BJ (cell line): ENCODE measurements at regions not wholly inside any gene's neighbourhood (a gene's known extent, or its start where the extent isn't known, plus 50 kb on each side); places are given as distances from the start of the nearest gene placed in this dataset.

Experiments used
- CTCF ChIA-PET: fragments of 350-600 bp; formaldehyde crosslinking; extraction: SDS; loops from one replicate; lab custom pipeline; 2021; ENCODE audit warnings: antibody characterized with exemption, inconsistent platforms; lab: Yijun Ruan, JAX
- POLR2A ChIA-PET: fragments of 300-600 bp; sonication (Branson Sonifier 250); formaldehyde crosslinking; extraction: SDS; loops from one replicate; lab custom pipeline; 2021; ENCODE audit warnings: antibody characterized with exemption; lab: Charles Lee
- DNase-seq: peaks from one replicate; pipeline ENCODE4 v3.0.0-alpha.2; 2011; ENCODE audit warnings: low read depth
- H3K27me3 ChIP-seq: 2 replicates; pipeline ENCODE4 v1.6.0; 2011; ENCODE audit warnings: low read length; ENCODE audit not compliant: control insufficient read depth, insufficient read depth
- H3K36me3 ChIP-seq: 2 replicates; pipeline ENCODE4 v1.5.1; 2011; ENCODE audit warnings: low read length; ENCODE audit not compliant: control insufficient read depth, insufficient read depth
- H3K4me3 ChIP-seq: 2 replicates; pipeline ENCODE4 v1.5.1; 2011; ENCODE audit warnings: low read depth, mild to moderate bottlenecking, control low read depth, low read length
- CTCF ChIP-seq: IDR thresholded peaks from 2 replicates; pipeline ENCODE4 v1.5.1; 2011; ENCODE audit warnings: low read depth, mild to moderate bottlenecking, control low read depth, inconsistent platforms, low read length, moderate library complexity; ENCODE audit not compliant: insufficient read depth

GRCh38 chr7:51521694-51522312 lies 205.2 kb upstream of the COBL start:
- TF ChIP-seq CTCF = no peak
- no peaks in the 10 kb centered on the region for H3K36me3 ChIP-seq
- POLR2A ChIA-PET = no interaction called here
- CTCF ChIA-PET = no interaction called here
- no peaks in the 10 kb centered on the region for H3K27me3 ChIP-seq
- no peak for DNase-seq
- no peak overlapping the region for H3K4me3 ChIP-seq

- no peaks in the 10 kb centered on the region for H3K27me3 ChIP-seq
- H3K36me3 ChIP-seq = no peaks in the 10 kb centered on the region
- no peak for DNase-seq
- ChIA-PET POLR2A (no interaction called here), CTCF (no interaction called here)
- no peak for TF ChIP-seq CTCF
- no peak overlapping the region for H3K4me3 ChIP-seq
Measured at GRCh38 chr7:51521054-51521453, 204.4 kb upstream of the COBL start.

GRCh38 chr7:51518646-51519045 lies 202.0 kb upstream of the COBL start:
- no peaks in the 10 kb centered on the region for H3K36me3 ChIP-seq
- ChIA-PET CTCF (no interaction called here), POLR2A (no interaction called here)
- no peak for DNase-seq
- no peak overlapping the region for H3K4me3 ChIP-seq
- TF ChIP-seq CTCF = no peak
- no peaks in the 10 kb centered on the region for H3K27me3 ChIP-seq

GRCh38 chr7:51517187-51517586 lies 200.6 kb upstream of the COBL start:
- CTCF ChIA-PET = no interaction called here

GRCh38 chr7:51501620-51502019 lies 185.0 kb upstream of the COBL start:
- no peak for DNase-seq
- TF ChIP-seq CTCF = no peak
- no peaks in the 10 kb centered on the region for H3K27me3 ChIP-seq
- no peaks in the 10 kb centered on the region for H3K36me3 ChIP-seq
- CTCF ChIA-PET = no interaction called here
- H3K4me3 ChIP-seq = no peak overlapping the region
- POLR2A ChIA-PET = no interaction called here

More at GRCh38 chr7:51517187-51517586, 200.6 kb upstream of the COBL start:
- DNase-seq = no peak
- TF ChIP-seq CTCF = no peak
- POLR2A ChIA-PET = no interaction called here
- Histone ChIP-seq H3K27me3 (no peaks in the 10 kb centered on the region), H3K4me3 (no peak overlapping the region), H3K36me3 (no peaks in the 10 kb centered on the region)
